SK-N-SH (cell line): ENCODE measurements at regions not wholly inside any gene's neighbourhood (a gene's known extent, or its start where the extent isn't known, plus 50 kb on each side); places are given as distances from the start of the nearest gene placed in this dataset.

Experiments
- CTCF ChIA-PET: fragments of 300-600, 350-600 bp; formaldehyde crosslinking; extraction: SDS; loops from one replicate; lab custom pipeline; 2021; lab: Yijun Ruan, JAX
- POLR2A ChIA-PET: fragments of 350-600 bp; sonication (Branson Sonifier 250); formaldehyde crosslinking; extraction: SDS; loops from one replicate; lab custom pipeline; 2020; ENCODE audit warnings: antibody characterized with exemption, inconsistent platforms; lab: Yijun Ruan, JAX
- DNase-seq: peaks from one replicate; pipeline ENCODE4 v3.0.0; 2012
- H2AFZ ChIP-seq: fragments of 200-600 bp; sonication (generic); 2 replicates; pipeline ENCODE4 v1.8.1; 2016; ENCODE audit warnings: antibody characterized with exemption, mild to moderate bottlenecking, low read depth
- H3F3A ChIP-seq: fragments of 200-600 bp; sonication (generic); replicated peaks from 2 replicates; pipeline ENCODE3; 2016; ENCODE audit warnings: antibody characterized with exemption, mild to moderate bottlenecking; ENCODE audit not compliant: insufficient read depth
- H3K27ac ChIP-seq, 2 experiments: fragments of 200-500 bp in 1 of 2; fragments of 200-600 bp in 1 of 2; sonication (Bioruptor generic) in 1 of 2; sonication (generic), shearing (Covaris generic) in 1 of 2; 2 replicates each; pipeline versions ENCODE4 v1.5.1 to v1.6.1; 2014 to 2016; ENCODE audit warnings: low read depth in 2 of 2, inconsistent platforms in 1 of 2, low read length in 1 of 2, mild to moderate bottlenecking in 1 of 2, mixed read lengths in 1 of 2
- H3K27me3 ChIP-seq: fragments of 200-600 bp; sonication (generic), shearing (Covaris generic); 2 replicates; pipeline ENCODE4 v1.6.1; 2016; ENCODE audit warnings: mixed run types; ENCODE audit not compliant: insufficient read depth
- H3K36me3 ChIP-seq, 2 experiments: fragments of 200-500 bp in 1 of 2; fragments of 200-600 bp in 1 of 2; sonication (Bioruptor generic) in 1 of 2; sonication (generic) in 1 of 2; replicated peaks in 1 of 2; 2 replicates each; pipeline versions ENCODE3 to v1.5.1; 2014 to 2016; ENCODE audit warnings: low read length in 1 of 2, mild to moderate bottlenecking in 1 of 2; ENCODE audit not compliant: insufficient read depth in 2 of 2, control insufficient read depth in 1 of 2
- H3K4me1 ChIP-seq, 2 experiments: fragments of 200-500 bp in 1 of 2; fragments of 200-600 bp in 1 of 2; sonication (Bioruptor generic) in 1 of 2; sonication (generic), shearing (Covaris generic) in 1 of 2; 2 replicates each; pipeline versions ENCODE4 v1.5.1 to v1.6.1; 2014 to 2016; ENCODE audit warnings: low read depth in 1 of 2, low read length in 1 of 2, mixed run types in 1 of 2; ENCODE audit not compliant: insufficient read depth in 2 of 2, control insufficient read depth in 1 of 2
- H3K4me2 ChIP-seq: fragments of 200-600 bp; sonication (generic), shearing (Covaris generic); 2 replicates; pipeline ENCODE4 v1.6.1; 2017; ENCODE audit warnings: mixed run types
- H3K4me3 ChIP-seq, 2 experiments: fragments of 200-500 bp in 1 of 2; fragments of 200-600 bp in 1 of 2; sonication (Bioruptor generic) in 1 of 2; sonication (generic), shearing (Covaris generic) in 1 of 2; 2 replicates each; pipeline versions ENCODE4 v1.5.1 to v1.8.1; 2014 to 2016; ENCODE audit warnings: low read depth in 2 of 2, inconsistent platforms in 1 of 2, low read length in 1 of 2, mild to moderate bottlenecking in 1 of 2, mixed read lengths in 1 of 2, moderate library complexity in 1 of 2
- H3K79me2 ChIP-seq: fragments of 200-600 bp; sonication (generic); 2 replicates; pipeline ENCODE4 v1.8.1; 2017; ENCODE audit warnings: mild to moderate bottlenecking; ENCODE audit not compliant: insufficient read depth
- H3K9ac ChIP-seq: fragments of 200-600 bp; sonication (generic); 2 replicates; pipeline ENCODE4 v1.6.1; 2017; ENCODE audit warnings: mixed run types
- H3K9me2 ChIP-seq: fragments of 200-600 bp; sonication (generic); 2 replicates; pipeline ENCODE4 v1.6.1; 2017; ENCODE audit warnings: mixed run types
- H3K9me3 ChIP-seq: fragments of 200-600 bp; sonication (generic); 2 replicates; pipeline ENCODE4 v1.6.1; 2017; ENCODE audit warnings: mixed run types, mild to moderate bottlenecking, moderate library complexity
- H4K20me1 ChIP-seq: fragments of 200-600 bp; sonication (generic); 2 replicates; pipeline ENCODE4 v1.6.1; 2017; ENCODE audit warnings: mild to moderate bottlenecking, mixed run types; ENCODE audit not compliant: insufficient read depth
- CHD2 ChIP-seq: fragments of 150-350 bp; IDR thresholded peaks from 2 replicates; pipeline ENCODE4 v1.6.1; 2018; ENCODE audit warnings: low read length; ENCODE audit not compliant: partially characterized antibody
- ELF1 ChIP-seq: IDR thresholded peaks from 2 replicates; pipeline ENCODE4 v1.4.0; 2012
- FOXJ3 ChIP-seq: sonication (generic); formaldehyde crosslinking; IDR thresholded peaks from 2 replicates; pipeline ENCODE4 v1.5.1; 2020; ENCODE audit warnings: mild to moderate bottlenecking, missing genetic modification reagents
- FOXM1 ChIP-seq: IDR thresholded peaks from 2 replicates; pipeline ENCODE4 v1.4.0; 2012; ENCODE audit warnings: low read depth, mild to moderate bottlenecking
- GABPA ChIP-seq: IDR thresholded peaks from 2 replicates; pipeline ENCODE4 v1.4.0; 2012; ENCODE audit warnings: low read depth, mild to moderate bottlenecking
- GATA2 ChIP-seq: sonication (generic); formaldehyde crosslinking; IDR thresholded peaks from 2 replicates; pipeline ENCODE4 v1.5.0; 2020; ENCODE audit warnings: mild to moderate bottlenecking, missing genetic modification reagents
- MEF2A ChIP-seq: IDR thresholded peaks from 2 replicates; pipeline ENCODE4 v1.4.0; 2012; ENCODE audit warnings: low read depth, borderline replicate concordance
- NFIC ChIP-seq: IDR thresholded peaks from 2 replicates; pipeline ENCODE4 v1.4.0; 2012; ENCODE audit warnings: borderline replicate concordance
- NRF1 ChIP-seq: IDR thresholded peaks from 2 replicates; pipeline ENCODE4 v1.6.1; 2012; ENCODE audit warnings: low read depth, mild to moderate bottlenecking, low read length
- POLR2AphosphoS5 ChIP-seq: IDR thresholded peaks from 2 replicates; pipeline ENCODE4 v1.6.1; 2012; ENCODE audit warnings: low read depth, low read length
- RCOR1 ChIP-seq: fragments of 150-350 bp; IDR thresholded peaks from 2 replicates; pipeline ENCODE4 v1.6.1; 2017; ENCODE audit warnings: antibody characterized with exemption, low read length
- RFX5 ChIP-seq: IDR thresholded peaks from 2 replicates; pipeline ENCODE4 v1.6.1; 2012; ENCODE audit warnings: mild to moderate bottlenecking, improper control_type of control experiment, low read length
- RXRA ChIP-seq: IDR thresholded peaks from 2 replicates; pipeline ENCODE4 v1.4.0; 2012; ENCODE audit warnings: low read depth, mild to moderate bottlenecking, borderline replicate concordance
- SMC3 ChIP-seq: IDR thresholded peaks from 2 replicates; pipeline ENCODE4 v1.6.1; 2012; ENCODE audit warnings: low read depth, low read length, improper control_type of control experiment
- TCF12 ChIP-seq: IDR thresholded peaks from 2 replicates; pipeline ENCODE4 v1.4.0; 2012
- YY1 ChIP-seq: IDR thresholded peaks from 2 replicates; pipeline ENCODE4 v1.4.0; 2012; ENCODE audit warnings: low read depth, mild to moderate bottlenecking
- WGBS: methylation state at CpG from one replicate; pipeline ENCODE4 v1.1.6; 2017; ENCODE audit warnings: low lambda C conversion rate; 5-methylcytosine and 5-hydroxymethylcytosine counted together
- TF ChIP-seq, protein P1 (sequence below): IDR thresholded peaks from 2 replicates; pipeline ENCODE4 v1.6.1; 2012; ENCODE audit warnings: mild to moderate bottlenecking, low read depth, low read length, moderate library complexity
- TF ChIP-seq, protein P2 (sequence below): IDR thresholded peaks from 2 replicates; pipeline ENCODE4 v1.4.0; 2012; ENCODE audit warnings: low read depth, borderline replicate concordance
- TF ChIP-seq, protein P3 (sequence below): IDR thresholded peaks from 2 replicates; pipeline ENCODE4; 2012
- TF ChIP-seq, protein P4 (sequence below): fragments of 200-600 bp; sonication (generic); IDR thresholded peaks from 2 replicates; pipeline ENCODE4 v1.6.1; 2017; ENCODE audit warnings: antibody characterized with exemption, mild to moderate bottlenecking, moderate library complexity

DNA sequence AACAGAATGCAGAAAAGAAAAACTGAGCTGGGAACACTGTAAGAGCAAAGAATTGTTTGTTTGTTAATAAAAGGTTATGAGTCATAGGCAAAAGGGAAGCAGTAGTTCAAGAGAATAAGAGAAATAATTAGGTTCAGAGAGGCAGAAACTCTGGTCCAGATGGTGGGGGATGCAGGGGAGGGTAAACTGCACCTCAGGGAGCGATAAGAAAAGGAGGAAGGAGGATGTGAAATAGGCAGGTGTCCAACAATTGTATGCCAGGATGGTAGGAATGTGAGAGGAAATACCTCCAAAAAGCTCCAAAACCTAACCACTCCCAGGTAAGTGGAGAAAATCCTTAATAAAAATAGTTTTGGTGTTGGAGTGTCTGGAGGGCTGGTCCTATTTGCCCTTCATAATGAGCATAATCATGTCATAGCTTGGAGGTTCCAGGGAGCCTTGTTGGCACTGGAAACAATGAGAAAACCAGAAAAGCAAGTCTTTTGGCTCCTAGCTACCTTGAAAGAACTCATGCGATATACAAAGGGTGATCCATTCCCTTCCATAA lies 405.4 kb upstream of the TBL1XR1 start (continued):
- no peak for TF ChIP-seq GABPA

DNA sequence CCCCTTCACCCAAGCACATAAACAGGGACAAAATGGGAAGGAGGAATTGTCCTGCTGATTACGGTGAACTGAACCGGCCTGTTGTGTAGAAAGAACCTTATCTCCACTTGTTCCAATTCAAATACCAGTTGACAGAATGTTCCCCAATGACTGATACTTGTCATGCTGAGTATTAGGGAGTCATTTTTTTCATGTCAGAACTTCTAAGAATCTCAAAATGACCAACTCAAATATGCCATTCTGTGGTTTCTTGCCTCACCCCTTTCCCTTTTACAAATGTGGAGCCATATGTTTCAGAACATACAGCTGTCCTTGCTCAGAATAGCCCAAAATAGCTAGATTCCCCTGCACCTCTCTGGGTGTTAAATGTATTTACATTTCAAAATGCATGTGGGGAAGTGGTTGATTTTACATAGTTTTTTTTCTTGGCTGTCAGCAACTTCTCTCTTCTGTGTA lies 405.9 kb upstream of the TBL1XR1 start:
- Histone ChIP-seq H3K36me3 (no peaks in the 10 kb centered on the region), H3K4me2 (no peak overlapping the region), H3K4me3 (no peak overlapping the region), H3F3A (peaks cover 4% of the 10 kb centered on the region), H4K20me1 (no peaks in the 10 kb centered on the region), H2AFZ (no peak overlapping the region), H3K9ac (no peak overlapping the region), H3K27ac (no peak overlapping the region; a peak in 1 of 4 replicates), H3K9me3 (no peaks in the 10 kb centered on the region), H3K9me2 (no peaks in the 10 kb centered on the region), H3K4me1 (peaks cover 5 to 13% of the 10 kb centered on the region in 2 experiments), H3K79me2 (no peaks in the 10 kb centered on the region), H3K27me3 (no peaks in the 10 kb centered on the region)
- 100% methylated on average over 2 of the region's 2 CpGs for WGBS
- no peak for DNase-seq
- no peak for TF ChIP-seq FOXM1
- no peak for TF ChIP-seq CHD2
- TF ChIP-seq, protein P1, sequence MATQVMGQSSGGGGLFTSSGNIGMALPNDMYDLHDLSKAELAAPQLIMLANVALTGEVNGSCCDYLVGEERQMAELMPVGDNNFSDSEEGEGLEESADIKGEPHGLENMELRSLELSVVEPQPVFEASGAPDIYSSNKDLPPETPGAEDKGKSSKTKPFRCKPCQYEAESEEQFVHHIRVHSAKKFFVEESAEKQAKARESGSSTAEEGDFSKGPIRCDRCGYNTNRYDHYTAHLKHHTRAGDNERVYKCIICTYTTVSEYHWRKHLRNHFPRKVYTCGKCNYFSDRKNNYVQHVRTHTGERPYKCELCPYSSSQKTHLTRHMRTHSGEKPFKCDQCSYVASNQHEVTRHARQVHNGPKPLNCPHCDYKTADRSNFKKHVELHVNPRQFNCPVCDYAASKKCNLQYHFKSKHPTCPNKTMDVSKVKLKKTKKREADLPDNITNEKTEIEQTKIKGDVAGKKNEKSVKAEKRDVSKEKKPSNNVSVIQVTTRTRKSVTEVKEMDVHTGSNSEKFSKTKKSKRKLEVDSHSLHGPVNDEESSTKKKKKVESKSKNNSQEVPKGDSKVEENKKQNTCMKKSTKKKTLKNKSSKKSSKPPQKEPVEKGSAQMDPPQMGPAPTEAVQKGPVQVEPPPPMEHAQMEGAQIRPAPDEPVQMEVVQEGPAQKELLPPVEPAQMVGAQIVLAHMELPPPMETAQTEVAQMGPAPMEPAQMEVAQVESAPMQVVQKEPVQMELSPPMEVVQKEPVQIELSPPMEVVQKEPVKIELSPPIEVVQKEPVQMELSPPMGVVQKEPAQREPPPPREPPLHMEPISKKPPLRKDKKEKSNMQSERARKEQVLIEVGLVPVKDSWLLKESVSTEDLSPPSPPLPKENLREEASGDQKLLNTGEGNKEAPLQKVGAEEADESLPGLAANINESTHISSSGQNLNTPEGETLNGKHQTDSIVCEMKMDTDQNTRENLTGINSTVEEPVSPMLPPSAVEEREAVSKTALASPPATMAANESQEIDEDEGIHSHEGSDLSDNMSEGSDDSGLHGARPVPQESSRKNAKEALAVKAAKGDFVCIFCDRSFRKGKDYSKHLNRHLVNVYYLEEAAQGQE, result no peak
- CTCF ChIA-PET, result no interaction called here
- POLR2A ChIA-PET, result no interaction called here

DNA sequence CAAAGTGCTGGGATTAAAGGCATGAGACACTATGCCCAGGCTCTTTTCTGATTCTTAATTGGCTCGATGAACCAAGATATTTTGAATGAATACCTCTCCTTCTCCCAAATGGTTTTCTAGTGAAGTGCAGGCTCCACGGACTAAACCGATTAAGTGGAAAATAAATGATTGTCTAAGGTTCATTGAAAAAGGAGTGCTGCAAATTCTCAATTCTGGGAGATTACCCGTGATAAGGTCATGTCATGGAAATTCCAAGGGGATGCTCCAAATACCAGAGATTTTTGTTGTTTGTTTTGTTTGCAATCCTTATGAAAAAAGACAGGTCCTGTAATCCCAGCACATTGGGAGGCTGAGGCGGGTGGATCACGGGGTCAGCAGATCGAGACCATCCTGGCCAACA lies 406.9 kb upstream of the TBL1XR1 start:
- POLR2A ChIA-PET, result no interaction called here
- H3K9me2 ChIP-seq, result no peaks in the 10 kb centered on the region
- H4K20me1 ChIP-seq, result no peaks in the 10 kb centered on the region
- H2AFZ ChIP-seq, result no peak overlapping the region
- no peak for DNase-seq
- H3K4me3 ChIP-seq, result no peak overlapping the region
- no peak overlapping the region for H3K4me2 ChIP-seq
- H3K27me3 ChIP-seq, result no peaks in the 10 kb centered on the region
- no peaks in the 10 kb centered on the region for H3K79me2 ChIP-seq
- H3K9me3 ChIP-seq, result no peaks in the 10 kb centered on the region
- CTCF ChIA-PET, result no interaction called here
- peaks cover 0 to 6% of the 10 kb centered on the region in 2 experiments; a peak in 2 of 4 replicates for H3K4me1 ChIP-seq
- no peak overlapping the region for H3K9ac ChIP-seq
- WGBS, result 76% methylated on average over 7 of the region's 7 CpGs
- H3K36me3 ChIP-seq, result no peaks in the 10 kb centered on the region
- no peaks in the 10 kb centered on the region for H3F3A ChIP-seq
- H3K27ac ChIP-seq, result no peak overlapping the region
- TF ChIP-seq, protein P2, sequence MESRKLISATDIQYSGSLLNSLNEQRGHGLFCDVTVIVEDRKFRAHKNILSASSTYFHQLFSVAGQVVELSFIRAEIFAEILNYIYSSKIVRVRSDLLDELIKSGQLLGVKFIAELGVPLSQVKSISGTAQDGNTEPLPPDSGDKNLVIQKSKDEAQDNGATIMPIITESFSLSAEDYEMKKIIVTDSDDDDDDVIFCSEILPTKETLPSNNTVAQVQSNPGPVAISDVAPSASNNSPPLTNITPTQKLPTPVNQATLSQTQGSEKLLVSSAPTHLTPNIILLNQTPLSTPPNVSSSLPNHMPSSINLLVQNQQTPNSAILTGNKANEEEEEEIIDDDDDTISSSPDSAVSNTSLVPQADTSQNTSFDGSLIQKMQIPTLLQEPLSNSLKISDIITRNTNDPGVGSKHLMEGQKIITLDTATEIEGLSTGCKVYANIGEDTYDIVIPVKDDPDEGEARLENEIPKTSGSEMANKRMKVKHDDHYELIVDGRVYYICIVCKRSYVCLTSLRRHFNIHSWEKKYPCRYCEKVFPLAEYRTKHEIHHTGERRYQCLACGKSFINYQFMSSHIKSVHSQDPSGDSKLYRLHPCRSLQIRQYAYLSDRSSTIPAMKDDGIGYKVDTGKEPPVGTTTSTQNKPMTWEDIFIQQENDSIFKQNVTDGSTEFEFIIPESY, result no peak
- TF ChIP-seq RXRA (no peak), GATA2 (no peak), NRF1 (no peak), NFIC (no peak), GABPA (no peak), RFX5 (no peak), RCOR1 (no peak), YY1 (no peak), MEF2A (no peak), FOXM1 (no peak), SMC3 (no peak), FOXJ3 (no peak), TCF12 (no peak), POLR2AphosphoS5 (no peak), ELF1 (no peak)
- TF ChIP-seq, protein P3, sequence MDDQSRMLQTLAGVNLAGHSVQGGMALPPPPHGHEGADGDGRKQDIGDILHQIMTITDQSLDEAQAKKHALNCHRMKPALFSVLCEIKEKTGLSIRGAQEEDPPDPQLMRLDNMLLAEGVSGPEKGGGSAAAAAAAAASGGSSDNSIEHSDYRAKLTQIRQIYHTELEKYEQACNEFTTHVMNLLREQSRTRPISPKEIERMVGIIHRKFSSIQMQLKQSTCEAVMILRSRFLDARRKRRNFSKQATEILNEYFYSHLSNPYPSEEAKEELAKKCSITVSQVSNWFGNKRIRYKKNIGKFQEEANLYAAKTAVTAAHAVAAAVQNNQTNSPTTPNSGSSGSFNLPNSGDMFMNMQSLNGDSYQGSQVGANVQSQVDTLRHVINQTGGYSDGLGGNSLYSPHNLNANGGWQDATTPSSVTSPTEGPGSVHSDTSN, result no peak
- TF ChIP-seq, protein P4, sequence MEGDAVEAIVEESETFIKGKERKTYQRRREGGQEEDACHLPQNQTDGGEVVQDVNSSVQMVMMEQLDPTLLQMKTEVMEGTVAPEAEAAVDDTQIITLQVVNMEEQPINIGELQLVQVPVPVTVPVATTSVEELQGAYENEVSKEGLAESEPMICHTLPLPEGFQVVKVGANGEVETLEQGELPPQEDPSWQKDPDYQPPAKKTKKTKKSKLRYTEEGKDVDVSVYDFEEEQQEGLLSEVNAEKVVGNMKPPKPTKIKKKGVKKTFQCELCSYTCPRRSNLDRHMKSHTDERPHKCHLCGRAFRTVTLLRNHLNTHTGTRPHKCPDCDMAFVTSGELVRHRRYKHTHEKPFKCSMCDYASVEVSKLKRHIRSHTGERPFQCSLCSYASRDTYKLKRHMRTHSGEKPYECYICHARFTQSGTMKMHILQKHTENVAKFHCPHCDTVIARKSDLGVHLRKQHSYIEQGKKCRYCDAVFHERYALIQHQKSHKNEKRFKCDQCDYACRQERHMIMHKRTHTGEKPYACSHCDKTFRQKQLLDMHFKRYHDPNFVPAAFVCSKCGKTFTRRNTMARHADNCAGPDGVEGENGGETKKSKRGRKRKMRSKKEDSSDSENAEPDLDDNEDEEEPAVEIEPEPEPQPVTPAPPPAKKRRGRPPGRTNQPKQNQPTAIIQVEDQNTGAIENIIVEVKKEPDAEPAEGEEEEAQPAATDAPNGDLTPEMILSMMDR, result no peak
